Dedifferentiated amniotic fluid mesenchymal stem cell (primary cell): ENCODE measurements at regions not wholly inside any gene's neighbourhood (a gene's known extent, or its start where the extent isn't known, plus 50 kb on each side); places are given as distances from the start of the nearest gene placed in this dataset.
"Not testable (repeated sequence)": the region's sequence is repeated elsewhere in the genome, so short reads cannot be mapped to it uniquely, and the experiment has no call there.

ENCODE experiments used
- DNase-seq: peaks from one replicate; pipeline ENCODE4 v3.0.0-alpha.2; 2016; ENCODE audit errors: extremely low spot score

DNA sequence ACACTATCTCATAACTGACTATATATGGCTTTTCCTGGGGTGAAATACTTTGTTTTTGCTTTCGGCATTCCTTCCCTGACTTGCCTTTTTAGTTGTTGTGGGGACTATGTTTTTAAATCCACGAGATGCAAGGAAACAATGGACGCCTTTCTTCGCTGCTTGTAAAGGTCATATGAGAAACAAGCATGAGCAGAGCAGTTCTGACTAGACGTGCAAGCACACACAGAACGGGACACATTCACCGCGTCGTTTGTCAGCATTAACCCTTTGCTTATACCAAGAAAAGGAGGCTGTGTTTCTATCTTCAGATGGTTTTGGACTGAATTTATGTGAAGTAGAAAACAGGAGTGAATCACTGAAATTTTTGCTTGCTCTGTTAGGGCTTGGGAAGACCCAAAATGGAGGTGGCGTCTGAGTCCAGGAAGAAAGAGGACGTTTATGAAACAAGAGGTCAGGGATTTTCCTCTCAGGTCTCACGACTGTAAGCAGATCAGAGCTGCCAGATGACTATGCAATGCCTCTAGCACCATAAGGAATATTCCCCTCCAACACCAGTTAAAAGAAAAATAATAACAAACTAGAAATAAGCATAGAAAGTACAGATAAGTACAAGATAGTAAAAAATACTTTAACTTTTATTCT, 358.9 kb downstream of the DLEU7 start:
- no peak for DNase-seq

DNA sequence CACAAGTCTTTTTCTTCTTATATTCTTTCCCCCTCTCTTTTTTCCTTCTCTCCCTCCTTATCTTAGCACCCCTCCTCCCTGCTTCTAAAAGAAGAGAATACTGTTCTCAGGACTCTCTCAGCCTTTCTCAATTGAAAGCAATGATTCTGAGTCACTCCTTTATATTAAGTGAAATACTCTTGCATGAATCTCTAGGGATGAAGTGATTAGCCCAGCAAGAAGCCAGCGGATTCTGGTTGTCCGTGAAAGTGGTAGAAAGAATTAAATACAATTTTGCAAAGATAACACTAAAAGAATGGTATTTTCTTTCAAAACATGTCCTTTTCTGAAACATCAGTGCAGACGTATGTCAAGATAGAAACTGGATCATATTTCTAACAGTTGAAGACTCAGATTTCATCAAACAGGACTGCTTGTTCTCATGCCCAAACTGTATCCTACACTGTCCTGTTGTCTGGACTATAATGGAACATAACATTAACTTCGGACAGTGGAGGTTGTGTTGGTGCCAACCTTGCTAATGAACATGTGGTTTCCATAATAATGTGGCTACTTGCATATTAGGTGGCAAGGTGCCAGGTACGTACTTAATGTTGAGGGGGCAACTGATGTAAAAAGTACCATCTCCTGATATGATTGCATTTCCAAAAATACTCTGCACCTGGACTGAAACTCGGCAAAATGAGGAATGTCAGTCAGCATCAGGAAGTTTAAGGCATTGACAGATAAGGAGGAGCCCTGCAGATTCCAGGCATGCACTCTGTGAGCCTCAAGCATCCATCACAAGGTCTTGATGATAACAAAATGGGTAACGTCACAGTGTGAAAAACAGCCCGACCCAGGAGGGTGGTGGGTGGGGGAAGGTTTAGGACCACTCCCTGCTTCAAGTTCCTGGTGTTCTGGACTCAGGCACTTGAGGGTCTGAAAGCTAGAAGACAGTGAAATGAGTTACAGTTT, 357.2 kb downstream of the DLEU7 start:
- peak; percentile 54 for DNase-seq

GRCh38 chr13:50493683-50494082, 349.8 kb downstream of the DLEU7 start:
- DNase-seq = no peak

- DNase-seq = no peak
Measured at GRCh38 chr13:50494138-50494537, 349.4 kb downstream of the DLEU7 start.

- DNase-seq = not testable (repeated sequence)
Measured at GRCh38 chr13:50503212-50503611, 340.3 kb downstream of the DLEU7 start.

DNA sequence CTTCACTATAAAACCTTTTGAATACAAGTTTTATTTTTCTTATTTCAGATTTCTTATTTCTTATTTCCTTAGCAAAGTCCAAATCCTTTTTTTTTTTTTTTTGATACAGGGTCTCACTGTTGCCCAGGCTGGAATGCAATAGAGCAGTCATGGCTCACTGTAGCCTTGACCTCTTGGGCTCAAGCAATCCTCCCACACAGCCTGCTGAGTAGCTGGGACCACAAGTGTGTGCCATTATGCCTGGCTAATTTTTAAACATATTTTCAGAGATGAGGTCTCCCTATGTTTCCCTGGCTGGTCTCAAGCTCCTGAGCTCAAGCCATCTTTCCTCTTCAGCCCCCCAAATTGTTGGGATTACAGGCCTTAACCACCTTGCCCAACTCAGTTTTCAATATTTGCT, 334.3 kb downstream of the DLEU7 start:
- DNase-seq = no peak

GRCh38 chr13:50509771-50510441, 333.6 kb downstream of the DLEU7 start:
- no peak for DNase-seq

DNA sequence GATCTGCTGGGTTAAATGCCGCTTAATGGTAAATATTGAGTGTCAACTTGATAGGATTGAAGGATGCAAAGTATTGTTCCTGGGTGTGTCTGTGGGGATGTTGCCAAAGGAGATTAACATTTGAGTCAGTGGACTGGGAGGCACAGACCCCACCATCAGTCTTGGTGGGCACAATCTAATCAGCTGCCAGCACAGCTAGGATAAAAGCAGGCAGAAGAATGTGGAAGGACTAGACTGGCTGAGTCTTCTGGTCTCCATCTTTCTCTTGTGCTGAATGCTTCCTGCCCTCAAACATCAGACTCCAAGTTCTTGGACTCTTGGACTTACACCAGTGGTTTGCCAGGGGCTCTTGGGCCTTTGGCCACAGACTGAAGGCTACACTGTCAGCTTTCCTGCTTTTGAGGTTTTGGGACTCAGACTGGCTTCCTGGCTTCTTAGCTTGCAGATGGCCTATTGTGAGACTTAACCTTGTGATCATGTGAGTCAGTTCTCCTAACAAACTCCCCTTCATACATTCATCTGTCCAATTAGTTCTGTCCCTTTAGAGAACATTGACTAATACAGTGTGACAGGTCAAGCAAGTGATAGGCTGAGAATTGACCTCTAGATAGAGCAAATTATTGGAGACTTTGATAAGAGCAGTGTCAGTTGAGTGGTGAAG, 332.5 kb downstream of the DLEU7 start:
- not testable (repeated sequence) for DNase-seq

DNA sequence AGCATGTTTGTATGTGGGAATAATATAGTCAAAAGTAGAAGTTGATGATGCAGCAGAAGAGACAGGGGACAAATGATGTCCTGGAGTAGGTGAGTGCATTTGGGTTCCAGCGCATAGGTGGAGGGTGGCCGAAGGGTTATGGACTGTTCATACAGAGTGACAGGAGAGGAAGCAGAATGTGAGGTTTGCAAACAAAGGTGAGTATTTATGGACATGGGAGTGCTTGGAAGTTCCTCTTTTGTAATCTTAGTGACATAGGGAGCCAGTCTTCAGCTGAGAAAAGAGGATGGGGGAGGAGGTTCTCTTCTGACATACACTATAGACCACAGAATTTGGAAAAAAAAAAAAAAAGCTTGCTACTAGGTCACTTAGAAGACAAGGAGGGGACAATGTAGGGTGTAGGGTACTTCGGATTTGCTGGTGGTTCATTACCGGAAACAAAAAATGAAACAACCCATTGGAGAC, 331.6 kb downstream of the DLEU7 start:
- no peak for DNase-seq

GRCh38 chr13:50512474-50513299, 330.8 kb downstream of the DLEU7 start:
- peak; percentile 38 for DNase-seq

GRCh38 chr13:50513300-50513877, 330.1 kb downstream of the DLEU7 start:
- DNase-seq = no peak

DNA sequence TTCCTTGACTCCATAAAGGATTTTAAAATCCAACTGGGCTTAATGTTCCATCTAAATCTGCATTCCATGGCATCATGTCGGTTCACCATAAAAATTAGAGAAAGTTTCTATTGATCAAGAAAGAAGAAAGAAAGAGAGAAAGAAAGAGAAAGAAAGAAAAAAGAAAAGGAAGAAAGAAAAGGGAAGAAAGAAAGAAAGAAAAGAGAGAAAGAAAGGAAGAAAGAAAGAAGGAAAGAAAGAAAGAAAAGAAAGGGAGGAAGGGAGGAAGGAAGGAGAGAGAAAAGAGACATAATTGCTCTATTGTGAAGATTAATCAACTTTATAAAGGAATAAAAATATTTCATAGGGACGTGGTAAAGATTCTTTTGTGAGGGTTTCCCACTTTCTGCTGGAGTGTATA, 329.2 kb downstream of the DLEU7 start:
- DNase-seq = no peak

DNA sequence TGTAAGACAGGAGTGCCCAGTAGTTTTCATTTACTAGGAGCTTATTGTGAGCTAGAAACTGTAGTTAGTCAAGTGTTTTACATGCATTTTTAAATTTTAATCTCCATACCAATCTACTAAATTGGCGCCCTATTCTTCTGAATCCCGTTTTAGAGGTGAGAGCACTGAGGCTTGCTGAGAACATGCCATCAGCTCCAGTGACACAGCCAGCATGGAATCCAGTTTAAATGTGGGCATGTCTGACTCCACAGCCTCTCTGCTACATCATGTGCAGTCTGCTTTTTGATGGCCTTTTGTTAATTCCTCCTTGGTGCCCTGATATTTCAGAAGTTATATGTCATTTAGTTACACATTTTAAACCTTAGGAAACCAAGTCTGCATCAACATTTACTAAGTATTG, 325.4 kb downstream of the DLEU7 start:
- DNase-seq = no peak

- no peak for DNase-seq
Measured at GRCh38 chr13:50518781-50519201, 324.7 kb downstream of the DLEU7 start.

GRCh38 chr13:50519866-50520265, 323.6 kb downstream of the DLEU7 start:
- DNase-seq = no peak

DNA sequence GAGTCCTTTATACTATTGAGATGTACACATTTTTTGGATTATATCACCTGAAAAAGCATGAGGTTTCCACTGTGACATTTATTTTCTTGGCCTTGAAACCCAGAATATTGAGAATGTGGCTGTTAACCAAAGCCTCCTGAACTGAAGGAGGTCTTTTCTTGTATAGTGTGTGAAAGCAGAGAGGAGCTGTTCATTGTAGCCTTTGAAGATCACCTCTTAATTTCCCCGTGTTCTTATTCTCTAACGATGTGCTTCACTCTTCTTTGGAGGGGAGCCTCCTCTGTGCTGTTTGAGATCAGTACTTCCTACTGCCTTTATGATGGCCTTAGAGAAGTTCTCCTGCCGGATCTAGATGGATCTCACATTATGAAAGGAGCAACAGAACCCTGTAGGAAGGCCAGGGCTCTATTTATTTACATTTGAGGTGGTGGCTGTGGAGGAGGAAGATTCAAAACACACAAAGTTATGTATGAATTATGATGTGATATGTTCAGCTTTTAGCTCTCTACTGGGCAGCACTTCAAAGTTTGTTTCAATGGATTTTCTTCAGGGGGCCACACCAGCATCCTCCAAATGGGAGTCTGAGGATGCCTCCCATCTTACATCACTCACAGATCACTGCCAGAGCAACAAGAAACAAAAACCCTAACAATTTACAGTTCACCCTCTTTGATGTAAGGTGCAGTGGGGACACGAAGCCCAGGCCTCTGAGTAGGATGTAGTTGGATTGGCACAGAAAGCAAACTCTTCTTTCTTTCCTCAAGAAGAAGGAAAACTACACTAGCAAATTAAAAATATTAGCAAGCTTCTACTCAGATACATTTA, 322.3 kb downstream of the DLEU7 start:
- no peak for DNase-seq

DNA sequence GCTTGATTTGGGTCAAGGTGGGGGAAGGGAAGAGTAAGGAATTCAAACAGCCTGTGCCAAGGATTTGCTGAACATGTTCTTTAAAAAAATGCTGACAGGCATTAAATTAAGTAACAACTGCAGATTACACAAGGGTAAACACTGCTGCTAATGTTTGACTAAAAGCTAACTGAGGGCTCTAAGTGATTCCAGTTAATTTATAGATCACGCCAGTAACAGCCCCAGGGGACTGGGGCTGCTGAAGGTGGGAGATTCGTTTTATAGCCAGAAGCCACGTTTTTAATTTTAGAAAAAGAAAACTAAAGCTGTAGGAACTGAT, 321.7 kb downstream of the DLEU7 start:
- DNase-seq = no peak

GRCh38 chr13:50522506-50522905, 321.0 kb downstream of the DLEU7 start:
- DNase-seq = no peak

GRCh38 chr13:50523307-50523706, 320.2 kb downstream of the DLEU7 start:
- no peak for DNase-seq

DNA sequence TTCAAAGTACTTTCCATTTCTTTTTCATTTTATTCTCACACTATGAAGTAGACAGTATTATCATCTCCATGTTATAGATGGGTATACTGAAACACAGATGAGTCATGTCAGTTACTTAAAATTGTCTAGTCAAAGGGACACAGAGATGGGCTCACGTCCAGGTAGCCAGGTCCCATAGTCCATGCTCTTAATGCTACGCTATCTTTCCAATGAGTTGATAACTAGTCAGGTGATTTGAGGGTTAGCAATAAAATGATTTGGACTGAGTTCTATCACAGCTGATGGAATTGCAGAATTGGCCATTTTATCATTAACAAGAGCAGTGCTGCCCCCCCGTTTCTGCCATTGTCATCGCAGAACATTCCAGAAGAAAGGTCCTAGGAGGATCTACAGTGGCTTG, 318.9 kb downstream of the DLEU7 start:
- DNase-seq = no peak
